ENCODE measurements at regions not wholly inside any gene's neighbourhood (a gene's known extent, or its start where the extent isn't known, plus 50 kb on each side); places are given as distances from the start of the nearest gene placed in this dataset.

- DNase-seq = no peak
These were observed 175.4 kb upstream of the TP63 start for GRCh38 chr3:189455641-189456417.

- DNase-seq = no peak
These were observed 174.0 kb upstream of the TP63 start for GRCh38 chr3:189457201-189457607.

- DNase-seq = peak in 1 of 2 donors; percentile 6
These were observed 173.4 kb upstream of the TP63 start for GRCh38 chr3:189457631-189458412.

- DNase-seq = no peak
These were observed 172.7 kb upstream of the TP63 start for GRCh38 chr3:189458528-189458927.

- no peak for DNase-seq
These were observed 172.0 kb upstream of the TP63 start for GRCh38 chr3:189459231-189459630.

GRCh38 chr3:189460511-189460910 lies 170.7 kb upstream of the TP63 start:
- no peak for DNase-seq

GRCh38 chr3:189464799-189465198 lies 166.4 kb upstream of the TP63 start:
- no peak for DNase-seq

- no peak for DNase-seq
These were observed 165.2 kb upstream of the TP63 start for GRCh38 chr3:189466004-189466403.

- no peak for DNase-seq
These were observed 163.7 kb upstream of the TP63 start for GRCh38 chr3:189467451-189467850.

GRCh38 chr3:189474944-189475343 lies 156.2 kb upstream of the TP63 start:
- no peak for DNase-seq

- no peak for DNase-seq
These were observed 153.6 kb upstream of the TP63 start for GRCh38 chr3:189477614-189478013.

GRCh38 chr3:189486556-189486955 lies 144.6 kb upstream of the TP63 start:
- DNase-seq = no peak

GRCh38 chr3:189488241-189488767 lies 142.9 kb upstream of the TP63 start:
- DNase-seq = no peak

GRCh38 chr3:189490337-189490736 lies 140.9 kb upstream of the TP63 start:
- no peak for DNase-seq

GRCh38 chr3:189490749-189491148 lies 140.4 kb upstream of the TP63 start:
- DNase-seq = no peak

GRCh38 chr3:189491831-189492230 lies 139.4 kb upstream of the TP63 start:
- DNase-seq = no peak

- no peak for DNase-seq
These were observed 137.9 kb upstream of the TP63 start for GRCh38 chr3:189493271-189493670.

GRCh38 chr3:189494632-189495031 lies 136.6 kb upstream of the TP63 start:
- DNase-seq = no peak

- no peak for DNase-seq
These were observed 134.6 kb upstream of the TP63 start for GRCh38 chr3:189496375-189497138.

- DNase-seq = no peak
These were observed 132.0 kb upstream of the TP63 start for GRCh38 chr3:189498995-189499704.

GRCh38 chr3:189500299-189500698 lies 130.9 kb upstream of the TP63 start:
- DNase-seq = no peak
